ENCODE measurements at regions not wholly inside any gene's neighbourhood (a gene's known extent, or its start where the extent isn't known, plus 50 kb on each side); places are given as distances from the start of the nearest gene placed in this dataset.

GRCh38 chr5:74370168-74370567 lies 270.4 kb downstream of the ENC1 start:
- ChIA-PET RAD21 (ENCODE audit: unreplicated experiment) (no interaction called here), POLR2A (no interaction called here), SMC1A (ENCODE audit: uncharacterized antibody, unreplicated experiment) (no interaction called here), CTCF (no interaction called here)
- H4K20me1 ChIP-seq (ENCODE audit: control insufficient read depth, insufficient read depth) = no peaks in the 10 kb centered on the region
- TF ChIP-seq ZNF384 (IDR thresholded peaks at IDR 0.05; ENCODE audit: borderline replicate concordance, low read depth, low read length) (no peak), TAF1 (IDR thresholded peaks at IDR 0.05; ENCODE audit: borderline replicate concordance, low read depth, low read length) (no peak), ETV6 (conservative IDR thresholded peaks at IDR 0.05 in 1 of 2, IDR thresholded peaks at IDR 0.05 in 1 of 2; ENCODE audit: borderline replicate concordance in 1 of 2, low read depth in 1 of 2) (no peak), FOXM1 (IDR thresholded peaks at IDR 0.05; ENCODE audit: low read depth, low read length) (no peak)
- no peak overlapping the region for H3K27ac ChIP-seq (ENCODE audit: control insufficient read depth, insufficient read depth)
- DNase-seq (ENCODE audit: low read depth, low spot score) (no peak), FAIRE-seq (no peak), ATAC-seq (no peak)
- H3K4me2 ChIP-seq (ENCODE audit: control insufficient read depth, insufficient read depth) = no peak overlapping the region
- H3K36me3 ChIP-seq (ENCODE audit: control insufficient read depth in 2 of 2, insufficient read depth in 2 of 2, low read length in 1 of 2) = no peaks in the 10 kb centered on the region
- no peak overlapping the region for H3K9ac ChIP-seq (ENCODE audit: control insufficient read depth, insufficient read depth, low read length)
- in situ Hi-C loops (cut with MboI) (no loop called here), intact Hi-C loops (cut with micrococcal nuclease; ENCODE audit: unreplicated experiment) (no loop called here)
- no peak overlapping the region for H2AFZ ChIP-seq (ENCODE audit: control insufficient read depth, low read depth, low read length)
- no TSS peak for BruUV-seq (replicated peaks)
- H3K9me3 ChIP-seq (replicated peaks; ENCODE audit: control insufficient read depth, insufficient read depth, low read length) = peaks cover 2% of the 10 kb centered on the region; the same call in 2 of the 3 replicates
- H3K79me2 ChIP-seq (ENCODE audit: control insufficient read depth, insufficient read depth, low read length) = no peaks in the 10 kb centered on the region
- WGBS (ENCODE audit: insufficient coverage, insufficient replicate concordance, low lambda C conversion rate, missing lambda C conversion rate) = 39% methylated on average over 7 of the region's 7 CpGs
- H3K4me3 ChIP-seq = no peak overlapping the region
- H3K4me1 ChIP-seq (ENCODE audit: control insufficient read depth, insufficient read depth, low read length) = no peaks in the 10 kb centered on the region
- H3K27me3 ChIP-seq (replicated peaks in 1 of 2; ENCODE audit: control insufficient read depth in 2 of 2, insufficient read depth in 2 of 2, low read length in 1 of 2) = no peaks in the 10 kb centered on the region

- Histone ChIP-seq H3K4me3 (no peak overlapping the region), H3K9ac (ENCODE audit: control insufficient read depth, insufficient read depth, low read length) (no peak overlapping the region), H3K4me2 (ENCODE audit: control insufficient read depth, insufficient read depth) (no peak overlapping the region), H3K79me2 (ENCODE audit: control insufficient read depth, insufficient read depth, low read length) (no peaks in the 10 kb centered on the region), H3K9me3 (replicated peaks; ENCODE audit: control insufficient read depth, insufficient read depth, low read length) (peaks cover 2% of the 10 kb centered on the region; the same call in 2 of the 3 replicates), H3K36me3 (ENCODE audit: control insufficient read depth in 2 of 2, insufficient read depth in 2 of 2, low read length in 1 of 2) (no peaks in the 10 kb centered on the region), H4K20me1 (ENCODE audit: control insufficient read depth, insufficient read depth) (no peaks in the 10 kb centered on the region), H3K27ac (ENCODE audit: control insufficient read depth, insufficient read depth) (no peak overlapping the region), H3K4me1 (ENCODE audit: control insufficient read depth, insufficient read depth, low read length) (no peaks in the 10 kb centered on the region), H2AFZ (ENCODE audit: control insufficient read depth, low read depth, low read length) (no peak overlapping the region), H3K27me3 (replicated peaks in 1 of 2; ENCODE audit: control insufficient read depth in 2 of 2, insufficient read depth in 2 of 2, low read length in 1 of 2) (no peaks in the 10 kb centered on the region; a peak in 1 of 4 replicates)
- ATAC-seq = no peak
- TF ChIP-seq ZNF687 (IDR thresholded peaks at IDR 0.05) (no peak), NFYA (IDR thresholded peaks at IDR 0.05; ENCODE audit: borderline replicate concordance, low read depth, low read length) (no peak), SMAD5 (IDR thresholded peaks at IDR 0.05; ENCODE audit: low read depth) (no peak), RBBP5 (conservative IDR thresholded peaks at IDR 0.05) (no peak), TCF3 (IDR thresholded peaks at IDR 0.05; ENCODE audit: borderline replicate concordance, insufficient read depth, low read depth, low read length) (no peak), ZZZ3 (IDR thresholded peaks at IDR 0.05; ENCODE audit: control insufficient read depth, insufficient read length, low read depth) (no peak)
- in situ Hi-C loops (cut with MboI) (no loop called here), intact Hi-C loops (cut with micrococcal nuclease; ENCODE audit: unreplicated experiment) (no loop called here)
- ChIA-PET SMC1A (ENCODE audit: uncharacterized antibody, unreplicated experiment) (no interaction called here), POLR2A (no interaction called here), RAD21 (ENCODE audit: unreplicated experiment) (no interaction called here), CTCF (no interaction called here)
- BruUV-seq (replicated peaks) = no TSS peak
- 39% methylated on average over 5 of the region's 6 CpGs for WGBS (ENCODE audit: insufficient coverage, insufficient replicate concordance, low lambda C conversion rate, missing lambda C conversion rate)
- DNase-seq (ENCODE audit: low read depth, low spot score) = no peak
- no peak for FAIRE-seq
Measured at GRCh38 chr5:74369173-74369572, 271.4 kb downstream of the ENC1 start.
